RWPE2 (cell line): ENCODE measurements at regions not wholly inside any gene's neighbourhood (a gene's known extent, or its start where the extent isn't known, plus 50 kb on each side); places are given as distances from the start of the nearest gene placed in this dataset.

Experiments used
- ATAC-seq: fragments of 200-7000 bp; cut with Tn5 transposase; 3 replicates; pipeline ENCODE4 v1.9.1; 2021; ENCODE audit warnings: low read depth
- DNase-seq: peaks from one replicate; pipeline ENCODE4 v3.0.0-alpha.2; 2020; ENCODE audit warnings: low spot score
- H3K27ac ChIP-seq: fragments of 450-650 bp; 2 replicates; pipeline ENCODE4 v1.5.1; 2017; ENCODE audit warnings: mild to moderate bottlenecking; ENCODE audit not compliant: poor library complexity, severe bottlenecking
- H3K27me3 ChIP-seq: fragments of 250-450 bp; sonication (Bioruptor Pico); 2 replicates; pipeline ENCODE4 v1.5.1; 2021; ENCODE audit warnings: mild to moderate bottlenecking, moderate library complexity; ENCODE audit not compliant: insufficient read depth, poor library complexity, severe bottlenecking
- H3K36me3 ChIP-seq: fragments of 250-450 bp; sonication (Bioruptor Pico); 2 replicates; pipeline ENCODE4 v1.5.1; 2020; ENCODE audit warnings: low read depth, mild to moderate bottlenecking, moderate library complexity
- H3K4me1 ChIP-seq: fragments of 250-450 bp; sonication (Bioruptor Pico); 2 replicates; pipeline ENCODE4 v1.5.1; 2021; ENCODE audit warnings: mild to moderate bottlenecking, moderate library complexity; ENCODE audit not compliant: insufficient read depth, poor library complexity, severe bottlenecking
- H3K4me3 ChIP-seq: fragments of 250-450 bp; sonication (Bioruptor Pico); 2 replicates; pipeline ENCODE4 v1.5.1; 2021; ENCODE audit warnings: mild to moderate bottlenecking, moderate library complexity; ENCODE audit not compliant: severe bottlenecking
- H3K9me3 ChIP-seq: fragments of 250-450 bp; sonication (Bioruptor Pico); 2 replicates; pipeline ENCODE4 v1.5.1; 2021; ENCODE audit warnings: mild to moderate bottlenecking, moderate library complexity; ENCODE audit not compliant: severe bottlenecking
- TF ChIP-seq, protein P1 (sequence below): fragments of 450-650 bp; IDR thresholded peaks from one replicate; pipeline ENCODE4 v1.5.1; 2017; ENCODE audit warnings: mild to moderate bottlenecking, moderate library complexity; ENCODE audit not compliant: poor library complexity, severe bottlenecking

DNA sequence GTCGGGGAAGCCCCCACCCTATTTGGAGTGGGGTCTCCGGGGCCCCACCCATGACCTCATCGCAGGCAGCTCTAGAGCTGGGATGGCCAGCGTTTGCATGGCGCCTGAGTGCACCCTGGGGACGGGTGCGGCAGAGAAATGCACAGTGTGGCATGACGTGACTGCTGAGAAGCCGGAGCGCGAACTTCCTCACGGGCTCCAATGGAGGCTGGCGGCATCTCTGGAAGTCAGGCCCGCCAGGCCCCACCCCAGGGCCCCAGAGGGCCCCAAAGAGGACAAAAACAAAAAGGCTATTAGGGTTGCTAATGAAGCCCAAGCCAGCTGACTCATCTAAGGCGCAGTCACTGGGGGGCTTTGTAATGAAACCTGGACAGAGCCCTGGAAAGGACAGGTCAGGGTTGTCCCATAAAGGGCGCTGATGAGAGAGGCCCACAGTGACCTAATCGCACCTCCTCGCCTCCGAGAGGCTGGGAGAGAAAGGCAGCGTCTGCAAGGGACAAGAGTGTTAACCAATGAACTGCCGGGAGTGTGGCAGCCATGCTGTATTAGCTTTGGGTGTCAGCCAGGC is 86.0 kb upstream of the C1QTNF7 start:
- no peak overlapping the region for H3K27ac ChIP-seq
- H3K27me3 ChIP-seq: no peaks in the 10 kb centered on the region
- H3K4me1 ChIP-seq: no peaks in the 10 kb centered on the region
- no peak for DNase-seq
- H3K9me3 ChIP-seq: no peaks in the 10 kb centered on the region
- H3K4me3 ChIP-seq: no peak overlapping the region
- no peak for ATAC-seq
- TF ChIP-seq, protein P1, sequence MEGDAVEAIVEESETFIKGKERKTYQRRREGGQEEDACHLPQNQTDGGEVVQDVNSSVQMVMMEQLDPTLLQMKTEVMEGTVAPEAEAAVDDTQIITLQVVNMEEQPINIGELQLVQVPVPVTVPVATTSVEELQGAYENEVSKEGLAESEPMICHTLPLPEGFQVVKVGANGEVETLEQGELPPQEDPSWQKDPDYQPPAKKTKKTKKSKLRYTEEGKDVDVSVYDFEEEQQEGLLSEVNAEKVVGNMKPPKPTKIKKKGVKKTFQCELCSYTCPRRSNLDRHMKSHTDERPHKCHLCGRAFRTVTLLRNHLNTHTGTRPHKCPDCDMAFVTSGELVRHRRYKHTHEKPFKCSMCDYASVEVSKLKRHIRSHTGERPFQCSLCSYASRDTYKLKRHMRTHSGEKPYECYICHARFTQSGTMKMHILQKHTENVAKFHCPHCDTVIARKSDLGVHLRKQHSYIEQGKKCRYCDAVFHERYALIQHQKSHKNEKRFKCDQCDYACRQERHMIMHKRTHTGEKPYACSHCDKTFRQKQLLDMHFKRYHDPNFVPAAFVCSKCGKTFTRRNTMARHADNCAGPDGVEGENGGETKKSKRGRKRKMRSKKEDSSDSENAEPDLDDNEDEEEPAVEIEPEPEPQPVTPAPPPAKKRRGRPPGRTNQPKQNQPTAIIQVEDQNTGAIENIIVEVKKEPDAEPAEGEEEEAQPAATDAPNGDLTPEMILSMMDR: no peak
- H3K36me3 ChIP-seq: no peaks in the 10 kb centered on the region

DNA sequence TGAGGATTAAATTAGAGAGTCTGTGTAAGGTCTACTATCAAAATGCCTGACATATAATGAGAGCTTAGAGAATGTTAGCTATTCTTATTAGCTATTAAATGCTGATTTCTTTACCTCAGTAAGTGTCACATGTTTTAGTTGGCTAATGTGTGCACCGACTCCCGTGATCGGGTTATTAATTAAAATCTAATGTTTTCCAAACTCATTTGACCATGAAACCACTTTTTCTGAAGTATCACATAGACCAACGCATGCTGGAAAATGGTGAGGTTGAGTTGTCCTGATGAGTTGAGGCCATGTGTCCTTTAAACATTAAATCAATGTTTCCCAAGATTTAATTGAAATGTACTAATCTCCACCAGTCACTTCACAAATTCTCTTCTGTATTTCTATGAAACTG is 84.8 kb upstream of the C1QTNF7 start:
- DNase-seq (no peak), ATAC-seq (no peak)
- H3K36me3 ChIP-seq: no peaks in the 10 kb centered on the region
- no peaks in the 10 kb centered on the region for H3K9me3 ChIP-seq
- TF ChIP-seq, protein P1: no peak
- H3K4me3 ChIP-seq: no peak overlapping the region
- H3K27me3 ChIP-seq: no peaks in the 10 kb centered on the region
- no peak overlapping the region for H3K27ac ChIP-seq
- H3K4me1 ChIP-seq: no peaks in the 10 kb centered on the region

- Histone ChIP-seq H3K27me3 (no peaks in the 10 kb centered on the region), H3K4me1 (no peaks in the 10 kb centered on the region), H3K36me3 (no peaks in the 10 kb centered on the region), H3K4me3 (no peak overlapping the region), H3K9me3 (no peaks in the 10 kb centered on the region), H3K27ac (no peak overlapping the region)
- ATAC-seq (no peak), DNase-seq (no peak)
- TF ChIP-seq, protein P1: no peak
Observed at GRCh38 chr4:15343581-15343980, 84.3 kb upstream of the C1QTNF7 start.

DNA sequence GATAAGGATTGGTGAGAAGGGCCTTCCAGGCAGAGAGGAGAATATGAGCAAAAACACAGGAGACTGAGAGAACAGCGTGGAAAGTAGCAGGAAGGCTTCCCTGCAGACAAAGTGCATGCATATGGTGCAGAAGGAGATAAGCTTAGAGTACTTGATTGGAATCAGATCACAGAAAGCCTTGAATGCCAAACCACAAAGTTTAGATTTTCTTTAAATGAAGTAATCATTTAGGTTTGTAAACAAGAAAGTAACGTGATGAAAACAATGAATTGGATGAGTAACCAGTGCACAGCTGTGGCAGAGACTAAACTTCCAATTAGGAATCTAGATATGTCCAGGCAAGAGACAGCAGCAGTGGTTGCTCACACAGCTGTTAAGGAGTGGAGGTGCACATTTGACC is 83.8 kb upstream of the C1QTNF7 start:
- TF ChIP-seq, protein P1: no peak
- H3K9me3 ChIP-seq: no peaks in the 10 kb centered on the region
- no peaks in the 10 kb centered on the region for H3K27me3 ChIP-seq
- peak; percentile 59; the same call in 1 of the 3 replicates for ATAC-seq
- no peak overlapping the region for H3K27ac ChIP-seq
- H3K4me3 ChIP-seq: no peak overlapping the region
- no peaks in the 10 kb centered on the region for H3K36me3 ChIP-seq
- DNase-seq: no peak
- no peaks in the 10 kb centered on the region for H3K4me1 ChIP-seq

DNA sequence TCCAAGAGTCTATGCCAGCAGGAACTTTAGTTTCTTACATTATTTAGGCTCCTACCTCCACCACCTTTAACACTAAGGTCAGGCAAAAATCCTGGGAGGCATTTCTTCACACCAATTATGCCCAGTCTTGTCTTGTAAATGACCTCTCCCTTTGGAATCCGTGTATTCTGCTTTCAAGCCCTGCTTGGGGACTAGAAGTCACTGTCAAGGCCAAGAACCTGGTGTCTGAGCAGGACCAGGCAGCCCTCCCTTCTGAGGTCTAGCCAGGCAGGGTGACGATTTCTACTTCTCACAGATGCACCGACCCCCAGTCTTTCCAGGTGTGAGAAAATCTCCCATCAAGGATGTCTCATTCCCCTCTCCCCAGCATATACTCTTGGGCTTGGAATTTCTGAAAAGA is 82.7 kb upstream of the C1QTNF7 start:
- H3K4me1 ChIP-seq: no peaks in the 10 kb centered on the region
- H3K36me3 ChIP-seq: no peaks in the 10 kb centered on the region
- H3K27ac ChIP-seq: no peak overlapping the region
- TF ChIP-seq, protein P1: no peak
- no peaks in the 10 kb centered on the region for H3K27me3 ChIP-seq
- H3K9me3 ChIP-seq: no peaks in the 10 kb centered on the region
- DNase-seq: no peak
- ATAC-seq: no peak
- no peak overlapping the region for H3K4me3 ChIP-seq
